ENCODE measurements at regions not wholly inside any gene's neighbourhood (a gene's known extent, or its start where the extent isn't known, plus 50 kb on each side); places are given as distances from the start of the nearest gene placed in this dataset.
"Not testable (repeated sequence)": the region's sequence is repeated elsewhere in the genome, so short reads cannot be mapped to it uniquely, and the experiment has no call there.

GRCh38 chrX:121457096-121457495 is 409.7 kb downstream of the GLUD2 start:
- DNase-seq = no peak

GRCh38 chrX:121479406-121479805 is 432.0 kb downstream of the GLUD2 start:
- no peak for DNase-seq

- DNase-seq = no peak
Measured at GRCh38 chrX:121496966-121497365, 449.6 kb downstream of the GLUD2 start.

GRCh38 chrX:121504153-121504552 is 456.7 kb downstream of the GLUD2 start:
- peak in 1 of 6 experiments; percentile 5 for DNase-seq

GRCh38 chrX:121546317-121546716 is 498.9 kb downstream of the GLUD2 start:
- no peak for DNase-seq

GRCh38 chrX:121558886-121559285 is 511.5 kb downstream of the GLUD2 start:
- no peak for DNase-seq

GRCh38 chrX:121562616-121563015 is 515.2 kb downstream of the GLUD2 start:
- no peak for DNase-seq

- DNase-seq = no peak
Measured at GRCh38 chrX:121569609-121570008, 522.2 kb downstream of the GLUD2 start.

- DNase-seq = no peak
Measured at GRCh38 chrX:121570072-121570841, 522.8 kb downstream of the GLUD2 start.

GRCh38 chrX:121571333-121571732 is 523.9 kb downstream of the GLUD2 start:
- no peak for DNase-seq

GRCh38 chrX:121574384-121574783 is 527.0 kb downstream of the GLUD2 start:
- DNase-seq = not testable (repeated sequence)

GRCh38 chrX:121579016-121579760 is 531.8 kb downstream of the GLUD2 start:
- DNase-seq = no peak

GRCh38 chrX:121581885-121582284 is 534.5 kb downstream of the GLUD2 start:
- no peak for DNase-seq

GRCh38 chrX:121585626-121586025 is 538.2 kb downstream of the GLUD2 start:
- no peak for DNase-seq

- no peak for DNase-seq
Measured at GRCh38 chrX:121592884-121593283, 545.5 kb downstream of the GLUD2 start.

GRCh38 chrX:121598356-121598755 is 550.9 kb downstream of the GLUD2 start:
- DNase-seq = no peak

- DNase-seq = no peak
Measured at GRCh38 chrX:121635141-121635540, 587.7 kb downstream of the GLUD2 start.

- no peak for DNase-seq
Measured at GRCh38 chrX:121639781-121640180, 592.4 kb downstream of the GLUD2 start.

GRCh38 chrX:121641560-121641959 is 594.1 kb downstream of the GLUD2 start:
- DNase-seq = no peak

GRCh38 chrX:121642415-121642814 is 595.0 kb downstream of the GLUD2 start:
- no peak for DNase-seq

- no peak for DNase-seq
Measured at GRCh38 chrX:121649417-121649816, 602.0 kb downstream of the GLUD2 start.

GRCh38 chrX:121655276-121655675 is 607.9 kb downstream of the GLUD2 start:
- no peak for DNase-seq

- DNase-seq = no peak
Measured at GRCh38 chrX:121666171-121666570, 618.8 kb downstream of the GLUD2 start.

GRCh38 chrX:121671649-121672048 is 624.2 kb downstream of the GLUD2 start:
- no peak for DNase-seq

Measured in stimulated activated naive CD4-positive, alpha-beta T cell (primary cell).